ENCODE measurements at regions not wholly inside any gene's neighbourhood (a gene's known extent, or its start where the extent isn't known, plus 50 kb on each side); places are given as distances from the start of the nearest gene placed in this dataset.
"Not testable (repeated sequence)": the region's sequence is repeated elsewhere in the genome, so short reads cannot be mapped to it uniquely, and the experiment has no call there.

GRCh38 chr2:37722971-37723370, 51.5 kb upstream of the CDC42EP3 start:
- DNase-seq (ENCODE audit: extremely low read depth in 1 of 2, low read depth in 1 of 2) = not testable (repeated sequence)

DNA sequence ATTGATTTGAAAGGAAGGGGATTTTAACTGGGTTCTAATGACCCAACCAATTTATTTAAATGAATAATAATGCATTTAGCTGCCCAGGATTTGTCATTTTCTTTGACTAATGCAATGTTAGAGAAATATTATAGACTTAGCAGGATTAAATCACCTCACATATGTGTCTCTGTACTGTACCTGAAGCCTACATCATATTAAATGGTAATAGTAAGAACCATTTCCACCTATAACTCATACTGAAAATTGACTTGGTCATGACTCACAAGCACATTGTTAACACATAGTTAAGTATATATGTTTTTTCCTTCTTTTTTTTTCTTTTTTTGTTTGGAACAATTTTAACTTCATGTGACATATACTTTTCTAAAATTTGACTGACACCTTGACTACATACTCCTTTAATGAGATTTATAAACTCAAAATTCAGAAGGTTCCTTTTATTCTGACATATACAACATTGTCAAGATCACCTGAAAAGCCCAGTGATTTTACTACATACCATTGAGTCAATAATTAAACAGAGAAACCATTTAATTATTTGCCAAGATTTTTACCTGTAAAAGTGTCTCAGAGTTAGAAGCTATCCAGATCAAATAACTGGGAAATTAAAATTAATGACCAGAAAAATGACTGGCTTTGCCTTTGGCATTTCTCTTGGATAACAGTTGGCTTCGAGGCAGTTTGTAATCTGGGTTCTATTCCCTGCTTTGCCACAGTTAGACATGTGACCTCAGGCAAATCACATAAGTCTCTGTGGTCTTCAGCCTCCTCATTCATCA, 58.8 kb upstream of the CDC42EP3 start:
- no peak for DNase-seq (ENCODE audit: extremely low read depth in 1 of 2, low read depth in 1 of 2)

DNA sequence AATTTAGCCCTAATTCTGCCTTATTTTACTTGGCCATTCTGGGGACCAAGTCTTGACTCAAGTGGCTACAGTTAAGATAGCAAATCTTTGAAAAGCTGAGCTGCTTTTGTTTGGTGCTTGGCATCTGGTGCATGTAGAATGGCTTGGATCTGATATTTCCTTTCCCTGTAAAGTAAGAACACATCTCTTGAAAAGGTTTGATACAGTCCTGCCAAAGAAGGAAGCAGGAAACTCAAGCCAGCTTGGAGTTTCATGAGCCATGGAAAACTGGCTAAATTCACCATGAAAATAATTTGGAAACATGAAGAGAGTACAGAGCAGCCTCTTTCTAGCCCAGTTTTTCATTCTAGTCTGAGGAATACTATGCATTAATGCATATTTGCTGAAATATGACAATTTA, 61.0 kb upstream of the CDC42EP3 start:
- DNase-seq (ENCODE audit: extremely low read depth in 1 of 2, low read depth in 1 of 2) = not testable (repeated sequence)

GRCh38 chr2:37733251-37733650, 61.8 kb upstream of the CDC42EP3 start:
- no peak for DNase-seq (ENCODE audit: extremely low read depth in 1 of 2, low read depth in 1 of 2)

DNA sequence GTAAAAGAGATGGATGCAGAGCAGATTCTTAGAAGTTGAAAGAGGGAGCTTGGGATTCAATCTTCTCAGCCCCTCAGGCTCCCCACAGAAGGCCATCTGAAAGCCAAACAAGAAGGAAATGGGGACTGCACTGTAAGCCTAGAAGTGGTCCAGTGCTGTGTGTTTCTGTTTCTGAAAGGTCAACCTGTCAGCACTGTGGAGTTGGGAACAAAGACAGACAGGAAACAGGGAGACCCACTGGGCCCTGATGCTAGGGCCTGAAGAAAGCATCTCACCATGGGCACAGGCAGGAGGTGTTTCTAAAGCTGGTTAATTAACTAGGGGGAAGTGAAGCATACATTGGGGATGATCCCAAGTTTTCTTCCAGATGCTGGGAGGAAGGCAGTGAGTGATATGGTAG, 62.5 kb upstream of the CDC42EP3 start:
- not testable (repeated sequence) for DNase-seq (ENCODE audit: extremely low read depth in 1 of 2, low read depth in 1 of 2)

GRCh38 chr2:37734891-37735523, 63.6 kb upstream of the CDC42EP3 start:
- not testable (repeated sequence) for DNase-seq (ENCODE audit: extremely low read depth in 1 of 2, low read depth in 1 of 2)

DNA sequence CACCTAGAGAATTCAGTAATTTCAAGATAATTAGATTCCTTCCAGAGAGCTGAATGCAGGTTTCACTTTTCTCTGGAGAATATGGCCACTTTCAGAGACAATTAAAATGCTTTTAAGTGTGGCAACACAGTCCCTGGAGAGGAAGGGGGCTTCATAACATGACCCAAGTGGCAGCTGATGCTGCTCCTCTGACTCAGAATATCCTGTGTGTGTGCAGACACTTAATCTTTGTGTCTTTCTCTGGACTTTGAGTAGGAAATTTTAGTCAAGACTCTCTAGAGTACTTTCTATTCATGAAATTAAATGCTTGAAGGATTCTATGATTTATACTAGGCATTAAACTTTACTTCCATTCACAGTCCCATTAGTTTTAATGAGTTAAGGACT, 64.1 kb upstream of the CDC42EP3 start:
- DNase-seq (ENCODE audit: extremely low read depth in 1 of 2, low read depth in 1 of 2) = not testable (repeated sequence)

- DNase-seq (ENCODE audit: extremely low read depth in 1 of 2, low read depth in 1 of 2) = no peak
These were observed 66.1 kb upstream of the CDC42EP3 start for GRCh38 chr2:37737507-37737906.

- DNase-seq (ENCODE audit: extremely low read depth in 1 of 2, low read depth in 1 of 2) = no peak
These were observed 66.9 kb upstream of the CDC42EP3 start for GRCh38 chr2:37738266-37738885.

GRCh38 chr2:37739153-37739552, 67.7 kb upstream of the CDC42EP3 start:
- DNase-seq (ENCODE audit: extremely low read depth in 1 of 2, low read depth in 1 of 2) = no peak

DNA sequence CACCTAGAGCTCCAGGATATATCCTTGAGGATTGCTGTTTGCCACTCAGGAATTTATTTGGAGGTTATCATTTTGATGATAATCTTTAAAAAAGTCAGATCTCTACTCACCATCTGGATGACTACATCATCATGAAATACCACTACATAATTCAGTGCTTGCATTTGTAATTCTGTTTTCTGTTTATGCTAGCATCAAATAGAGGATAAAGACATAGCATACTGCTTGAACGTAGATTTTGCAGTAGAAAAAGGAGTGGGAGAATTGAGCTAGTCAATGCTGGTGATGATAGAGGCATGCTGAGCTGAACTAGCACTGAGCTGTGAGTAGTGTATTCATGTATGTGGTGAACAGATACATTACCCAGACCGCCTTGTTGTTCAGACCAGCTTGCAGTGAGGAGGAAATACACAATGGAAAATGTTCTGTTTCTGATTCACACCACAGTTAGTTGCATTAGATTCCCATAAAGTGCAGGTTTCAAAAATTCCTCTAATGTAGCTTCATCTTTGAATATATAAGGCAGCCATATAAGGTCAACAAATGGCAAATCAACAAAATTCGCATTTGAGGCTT, 68.8 kb upstream of the CDC42EP3 start:
- DNase-seq (ENCODE audit: extremely low read depth in 1 of 2, low read depth in 1 of 2) = no peak

DNA sequence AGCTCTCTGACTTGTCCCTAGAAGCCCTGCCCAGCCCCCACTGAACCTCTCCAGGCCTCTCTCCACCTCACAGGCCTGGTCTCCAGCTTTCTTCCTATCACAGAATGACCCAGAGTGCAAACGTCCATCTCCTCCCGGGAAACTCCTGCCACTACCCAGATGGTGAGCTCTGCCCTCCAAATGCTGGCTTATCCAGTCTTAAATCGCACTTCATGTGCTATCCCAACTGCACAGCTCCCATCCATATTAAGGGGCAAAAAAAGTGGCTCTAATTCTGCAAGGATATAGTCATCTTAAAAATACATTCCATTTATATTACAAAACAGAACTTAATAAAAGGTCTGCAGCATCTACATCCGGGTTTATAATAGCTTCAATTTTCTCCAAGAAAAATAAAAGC, 70.8 kb upstream of the CDC42EP3 start:
- no peak for DNase-seq (ENCODE audit: extremely low read depth in 1 of 2, low read depth in 1 of 2)

GRCh38 chr2:37744010-37744409, 72.6 kb upstream of the CDC42EP3 start:
- DNase-seq (ENCODE audit: extremely low read depth in 1 of 2, low read depth in 1 of 2) = no peak

DNA sequence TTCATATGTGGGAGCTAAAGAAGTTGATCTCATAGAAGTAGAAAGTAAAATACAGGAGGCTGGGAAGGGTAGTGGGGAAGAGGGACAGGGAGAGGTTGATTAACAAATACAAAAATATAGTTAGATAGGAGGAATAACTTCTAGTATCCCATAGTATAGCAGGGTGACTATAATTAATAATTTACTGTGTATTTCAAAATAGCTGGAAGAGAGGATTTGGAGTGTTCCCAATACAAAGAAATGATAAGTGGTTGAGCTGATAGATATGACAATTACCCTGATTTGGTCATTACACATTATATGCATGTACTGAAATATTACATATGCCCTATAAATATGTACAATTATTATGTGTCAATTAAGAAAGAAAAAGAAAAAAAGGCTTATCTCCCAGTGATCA, 73.5 kb upstream of the CDC42EP3 start:
- DNase-seq (ENCODE audit: extremely low read depth in 1 of 2, low read depth in 1 of 2) = not testable (repeated sequence)

- DNase-seq (ENCODE audit: extremely low read depth in 1 of 2, low read depth in 1 of 2) = not testable (repeated sequence)
These were observed 74.6 kb upstream of the CDC42EP3 start for GRCh38 chr2:37746011-37746410.

DNA sequence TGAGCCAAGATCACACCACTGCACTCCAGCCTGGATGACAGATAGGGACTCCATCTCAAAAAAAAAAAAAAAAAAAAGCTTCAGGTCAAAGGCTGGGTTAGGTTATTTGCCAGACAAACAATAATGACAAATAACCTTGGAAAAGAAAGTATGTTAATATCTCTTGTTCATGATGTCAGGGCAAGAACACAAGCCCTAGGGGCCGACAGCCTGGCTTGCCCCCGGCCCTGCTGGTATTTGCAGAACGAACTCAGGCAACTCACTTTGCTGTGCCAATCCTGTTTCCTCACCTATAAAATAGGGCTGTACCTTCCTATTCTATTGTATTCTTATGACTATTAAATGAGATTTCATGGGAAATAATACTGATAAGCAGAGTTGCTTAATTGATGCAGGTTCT, 75.4 kb upstream of the CDC42EP3 start:
- DNase-seq (ENCODE audit: extremely low read depth in 1 of 2, low read depth in 1 of 2) = no peak

- no peak for DNase-seq (ENCODE audit: extremely low read depth in 1 of 2, low read depth in 1 of 2)
These were observed 77.1 kb upstream of the CDC42EP3 start for GRCh38 chr2:37748541-37748940.

GRCh38 chr2:37750286-37750685, 78.8 kb upstream of the CDC42EP3 start:
- DNase-seq (ENCODE audit: extremely low read depth in 1 of 2, low read depth in 1 of 2) = not testable (repeated sequence)

DNA sequence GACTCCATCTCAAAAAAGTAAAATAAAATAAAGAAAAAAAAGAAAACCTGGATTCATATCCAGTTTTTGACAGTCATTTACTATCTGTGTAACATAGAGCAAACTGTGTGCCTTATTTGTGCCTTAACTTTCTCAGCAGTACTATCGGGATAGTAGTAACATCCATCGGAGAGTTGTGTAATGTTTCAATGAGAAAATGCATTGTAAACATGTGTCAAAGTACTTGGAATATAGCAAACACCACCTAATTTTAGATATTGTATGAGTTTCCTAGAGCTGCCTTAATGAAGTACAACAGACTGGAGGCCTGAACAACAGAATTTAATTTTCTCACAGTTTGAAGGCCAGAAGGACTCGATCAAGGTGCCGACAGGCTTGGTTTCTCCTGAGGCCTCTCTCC, 81.3 kb upstream of the CDC42EP3 start:
- DNase-seq (ENCODE audit: extremely low read depth in 1 of 2, low read depth in 1 of 2) = no peak

- DNase-seq (ENCODE audit: extremely low read depth in 1 of 2, low read depth in 1 of 2) = no peak
These were observed 82.3 kb upstream of the CDC42EP3 start for GRCh38 chr2:37753758-37754157.

DNA sequence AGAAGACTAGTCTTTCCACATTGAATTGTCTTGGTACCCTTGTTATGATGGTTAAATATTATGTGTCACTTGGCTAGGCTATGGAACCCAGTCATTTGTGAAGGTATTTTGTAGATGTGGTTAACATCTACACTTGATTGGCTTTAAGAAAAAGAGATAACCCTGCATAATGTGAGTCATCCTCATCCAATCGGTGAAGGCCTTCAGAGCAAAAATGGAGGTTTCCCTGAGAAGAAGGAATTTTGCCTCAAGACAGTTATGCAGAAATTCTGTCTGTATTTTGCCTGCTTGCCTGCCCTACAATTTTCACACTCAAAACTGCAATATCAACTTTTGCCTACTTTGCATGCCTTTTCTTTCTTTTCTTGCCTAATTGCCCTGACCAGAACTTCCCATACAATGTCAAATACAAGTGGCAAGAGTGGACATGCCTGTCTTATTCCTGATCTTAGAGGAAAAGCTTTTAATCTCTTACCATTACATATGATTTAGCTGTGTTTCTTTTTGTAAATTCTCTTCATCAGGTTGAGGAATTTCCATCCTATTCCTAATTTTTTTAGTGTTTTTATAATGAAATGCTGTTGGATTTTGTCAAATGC, 84.6 kb upstream of the CDC42EP3 start:
- DNase-seq (ENCODE audit: extremely low read depth in 1 of 2, low read depth in 1 of 2) = not testable (repeated sequence)
